Gastroesophageal sphincter (tissue), 3 donors: ENCODE measurements at regions not wholly inside any gene's neighbourhood (a gene's known extent, or its start where the extent isn't known, plus 50 kb on each side); places are given as distances from the start of the nearest gene placed in this dataset.

ENCODE experiments used
- CTCF ChIP-seq, 4 experiments: fragments of 200-600 bp in 2 of 4; fragments of 450-650 bp in 2 of 4; sonication (generic) in 1 of 4; IDR thresholded peaks; one replicate each; pipeline ENCODE4 v1.5.1; 2017 to 2019; ENCODE audit warnings: antibody characterized with exemption in 4 of 4, mild to moderate bottlenecking in 2 of 4, moderate library complexity in 2 of 4
- EP300 ChIP-seq: sonication (generic); formaldehyde crosslinking; IDR thresholded peaks from one replicate; pipeline ENCODE4 v1.6.1; 2017; ENCODE audit warnings: antibody characterized with exemption, mild to moderate bottlenecking
- POLR2A ChIP-seq, 2 donors: fragments of 450-650 bp; IDR thresholded peaks; one replicate each; pipeline ENCODE4 v1.6.1; 2017; ENCODE audit warnings: antibody characterized with exemption in 2 of 2, mild to moderate bottlenecking in 2 of 2, moderate library complexity in 1 of 2
- POLR2AphosphoS5 ChIP-seq: sonication (generic); formaldehyde crosslinking; IDR thresholded peaks from one replicate; pipeline ENCODE4 v1.6.1; 2017; ENCODE audit warnings: antibody characterized with exemption

GRCh38 chr7:85512790-85513189 lies 325.9 kb upstream of the SEMA3D start:
- TF ChIP-seq POLR2AphosphoS5: no peak
- TF ChIP-seq EP300: no peak
- no peak for TF ChIP-seq CTCF (IDR thresholded peaks at IDR 0.05)
- no peak for TF ChIP-seq POLR2A (IDR thresholded peaks at IDR 0.05)
